C4-2B (cell line): ENCODE measurements at regions not wholly inside any gene's neighbourhood (a gene's known extent, or its start where the extent isn't known, plus 50 kb on each side); places are given as distances from the start of the nearest gene placed in this dataset.
"Not testable (repeated sequence)": the region's sequence is repeated elsewhere in the genome, so short reads cannot be mapped to it uniquely, and the experiment has no call there.

Source experiments
- CTCF ChIP-seq: fragments of 450-650 bp; conservative IDR thresholded peaks from 2 replicates; pipeline ENCODE4 v1.5.1; 2017; ENCODE audit warnings: mild to moderate bottlenecking
- ZFX ChIP-seq: fragments of 450-650 bp; IDR thresholded peaks from 2 replicates; pipeline ENCODE4 v1.6.1; 2017

GRCh38 chr16:46386110-46386771, 234.9 kb downstream of the SHCBP1 start:
- not testable (repeated sequence) for TF ChIP-seq CTCF, ZFX
